Gastroesophageal sphincter (tissue), 3 donors: ENCODE measurements at regions not wholly inside any gene's neighbourhood (a gene's known extent, or its start where the extent isn't known, plus 50 kb on each side); places are given as distances from the start of the nearest gene placed in this dataset.

Source experiments
- POLR2A ChIP-seq, 2 donors: fragments of 450-650 bp; IDR thresholded peaks; one replicate each; pipeline ENCODE4 v1.6.1; 2017; ENCODE audit warnings: antibody characterized with exemption in 2 of 2, mild to moderate bottlenecking in 2 of 2, moderate library complexity in 1 of 2
- TF ChIP-seq, protein P1 (sequence below), 4 experiments: fragments of 200-600 bp in 2 of 4; fragments of 450-650 bp in 2 of 4; sonication (generic) in 1 of 4; IDR thresholded peaks; one replicate each; pipeline ENCODE4 v1.5.1; 2017 to 2019; ENCODE audit warnings: antibody characterized with exemption in 4 of 4, mild to moderate bottlenecking in 2 of 4, moderate library complexity in 2 of 4

GRCh38 chr12:68998041-68998440 lies 65.1 kb upstream of the CPM start:
- TF ChIP-seq, protein P1, sequence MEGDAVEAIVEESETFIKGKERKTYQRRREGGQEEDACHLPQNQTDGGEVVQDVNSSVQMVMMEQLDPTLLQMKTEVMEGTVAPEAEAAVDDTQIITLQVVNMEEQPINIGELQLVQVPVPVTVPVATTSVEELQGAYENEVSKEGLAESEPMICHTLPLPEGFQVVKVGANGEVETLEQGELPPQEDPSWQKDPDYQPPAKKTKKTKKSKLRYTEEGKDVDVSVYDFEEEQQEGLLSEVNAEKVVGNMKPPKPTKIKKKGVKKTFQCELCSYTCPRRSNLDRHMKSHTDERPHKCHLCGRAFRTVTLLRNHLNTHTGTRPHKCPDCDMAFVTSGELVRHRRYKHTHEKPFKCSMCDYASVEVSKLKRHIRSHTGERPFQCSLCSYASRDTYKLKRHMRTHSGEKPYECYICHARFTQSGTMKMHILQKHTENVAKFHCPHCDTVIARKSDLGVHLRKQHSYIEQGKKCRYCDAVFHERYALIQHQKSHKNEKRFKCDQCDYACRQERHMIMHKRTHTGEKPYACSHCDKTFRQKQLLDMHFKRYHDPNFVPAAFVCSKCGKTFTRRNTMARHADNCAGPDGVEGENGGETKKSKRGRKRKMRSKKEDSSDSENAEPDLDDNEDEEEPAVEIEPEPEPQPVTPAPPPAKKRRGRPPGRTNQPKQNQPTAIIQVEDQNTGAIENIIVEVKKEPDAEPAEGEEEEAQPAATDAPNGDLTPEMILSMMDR (IDR thresholded peaks at IDR 0.05): no peak
- TF ChIP-seq POLR2A (IDR thresholded peaks at IDR 0.05): no peak
